GM18498 (cell line): ENCODE measurements at regions not wholly inside any gene's neighbourhood (a gene's known extent, or its start where the extent isn't known, plus 50 kb on each side); places are given as distances from the start of the nearest gene placed in this dataset.
A peak's percentile ranks its signal among the peaks of the same experiment; 100 is the strongest.
"Not testable (repeated sequence)": the region's sequence is repeated elsewhere in the genome, so short reads cannot be mapped to it uniquely, and the experiment has no call there.

Experiments used
- ATAC-seq: cut with Tn5 transposase; IDR thresholded peaks from one replicate; pipeline ENCODE4 v1.9.1; 2021; ENCODE audit warnings: mild to moderate bottlenecking, moderate library complexity; ENCODE audit not compliant: unreplicated experiment

DNA sequence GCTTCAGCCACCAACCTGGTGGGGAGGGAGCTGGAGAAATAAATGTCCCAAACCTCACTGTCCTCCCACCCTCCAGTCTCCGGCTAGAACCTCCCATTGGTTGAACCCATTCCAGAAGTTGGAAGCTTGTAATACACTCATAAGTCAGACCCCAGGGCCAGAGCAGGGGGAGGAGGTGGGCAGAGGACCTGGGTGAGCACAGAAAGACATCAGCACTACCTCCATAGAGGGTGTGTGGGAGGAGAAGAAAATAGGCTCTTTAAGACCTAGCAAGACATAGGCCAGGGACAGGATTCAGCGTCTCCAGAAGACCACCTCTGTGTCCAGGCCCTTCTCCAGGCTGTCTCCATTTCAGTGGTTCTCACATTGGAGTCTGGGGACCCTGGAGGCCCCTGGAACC is 73.3 kb upstream of the TOP1 start:
- no peak for ATAC-seq

DNA sequence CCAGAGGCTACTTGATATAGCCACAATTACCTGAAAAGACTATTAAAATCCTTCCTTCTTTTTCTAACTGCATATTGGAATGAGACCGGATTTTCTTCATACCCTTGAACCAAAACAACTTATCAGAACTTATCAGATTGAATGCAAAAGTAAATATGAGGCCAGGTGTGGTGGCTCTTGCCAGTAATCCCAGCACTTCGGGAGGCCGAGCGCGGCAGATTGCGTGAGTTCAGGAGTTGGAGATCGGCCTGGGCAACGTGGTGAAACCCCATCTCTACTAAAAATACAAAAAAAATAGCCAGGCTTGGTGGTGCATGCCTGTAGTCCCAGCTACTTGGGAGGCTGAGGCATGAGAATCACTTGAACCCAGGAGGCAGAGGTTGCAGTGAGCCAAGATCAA is 72.8 kb upstream of the TOP1 start:
- ATAC-seq = not testable (repeated sequence)

DNA sequence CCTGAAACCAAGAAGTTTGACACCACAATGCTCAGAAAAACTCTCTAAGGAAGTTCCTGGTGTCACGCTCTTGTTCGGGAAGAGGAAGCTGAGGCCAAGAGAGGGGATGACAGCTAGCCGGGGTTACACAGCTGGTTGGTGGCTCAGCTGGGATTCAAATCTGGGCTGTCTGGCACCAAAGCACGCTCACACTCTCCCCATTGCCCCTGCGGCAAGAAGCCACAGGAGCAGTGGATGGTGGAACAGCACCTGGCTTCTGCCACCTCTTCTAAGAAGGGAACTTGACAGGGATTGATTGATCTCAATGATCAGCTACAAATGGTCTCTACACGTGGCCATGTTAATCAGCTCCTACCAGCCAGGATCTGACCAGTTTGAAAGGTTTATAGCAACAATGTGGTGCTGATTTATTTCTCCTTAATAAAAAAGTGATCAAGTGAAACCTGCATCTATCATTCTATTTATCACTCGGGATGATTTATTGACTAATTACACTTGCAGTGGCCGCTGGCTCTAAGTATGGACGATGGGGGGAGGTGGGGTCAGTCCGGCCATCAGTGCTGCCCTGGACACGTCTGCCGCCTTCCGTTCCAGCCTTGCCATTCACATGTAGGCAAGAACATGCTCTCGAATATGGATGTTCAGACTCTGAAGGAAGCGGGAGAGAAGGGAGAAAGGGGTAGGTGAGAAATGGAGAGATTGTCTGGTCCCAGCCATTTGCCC is 71.9 kb upstream of the TOP1 start:
- ATAC-seq = no peak

DNA sequence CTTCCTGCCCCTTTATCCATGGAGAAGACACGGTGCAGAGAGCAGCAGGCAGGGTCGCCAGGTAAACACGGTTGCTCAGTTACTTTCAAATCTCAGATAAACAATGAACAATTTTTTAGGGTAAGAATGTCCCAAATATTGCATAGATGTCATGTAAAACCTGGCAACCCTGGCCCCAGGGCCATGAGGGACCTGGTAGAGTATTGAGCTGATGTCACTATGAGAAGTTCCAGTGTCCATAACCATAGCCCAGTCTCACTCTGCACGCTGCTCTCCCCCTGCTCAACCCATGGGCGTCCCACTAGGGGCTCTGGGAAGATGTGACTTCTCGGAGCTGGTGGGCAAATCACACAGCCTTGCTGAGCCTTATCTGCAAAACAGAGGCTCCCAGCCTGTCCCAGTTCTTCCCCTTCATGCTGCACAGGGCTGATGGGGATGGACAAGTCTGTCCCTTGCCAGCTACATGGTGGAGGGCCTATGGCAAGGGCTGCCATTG is 71.3 kb upstream of the TOP1 start:
- no peak for ATAC-seq

DNA sequence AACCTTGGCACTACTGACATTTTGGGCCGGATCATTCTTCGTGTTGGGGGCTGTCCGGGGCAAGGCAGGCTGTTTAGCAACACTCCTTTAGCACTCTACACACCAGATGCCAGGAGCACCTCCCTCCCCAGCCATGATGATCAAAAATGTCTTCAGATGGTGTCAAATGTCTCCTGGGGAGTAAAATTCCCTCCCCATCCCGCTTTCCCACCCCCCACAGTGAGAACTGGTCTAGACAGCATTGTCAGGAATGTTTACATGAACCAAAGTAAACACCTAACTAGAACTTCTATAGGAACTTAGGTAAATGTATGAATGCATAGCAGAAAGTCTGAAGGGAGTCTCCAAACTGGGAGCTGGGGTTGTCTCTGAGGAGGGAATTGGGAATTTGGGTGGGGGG is 70.0 kb upstream of the TOP1 start:
- no peak for ATAC-seq

DNA sequence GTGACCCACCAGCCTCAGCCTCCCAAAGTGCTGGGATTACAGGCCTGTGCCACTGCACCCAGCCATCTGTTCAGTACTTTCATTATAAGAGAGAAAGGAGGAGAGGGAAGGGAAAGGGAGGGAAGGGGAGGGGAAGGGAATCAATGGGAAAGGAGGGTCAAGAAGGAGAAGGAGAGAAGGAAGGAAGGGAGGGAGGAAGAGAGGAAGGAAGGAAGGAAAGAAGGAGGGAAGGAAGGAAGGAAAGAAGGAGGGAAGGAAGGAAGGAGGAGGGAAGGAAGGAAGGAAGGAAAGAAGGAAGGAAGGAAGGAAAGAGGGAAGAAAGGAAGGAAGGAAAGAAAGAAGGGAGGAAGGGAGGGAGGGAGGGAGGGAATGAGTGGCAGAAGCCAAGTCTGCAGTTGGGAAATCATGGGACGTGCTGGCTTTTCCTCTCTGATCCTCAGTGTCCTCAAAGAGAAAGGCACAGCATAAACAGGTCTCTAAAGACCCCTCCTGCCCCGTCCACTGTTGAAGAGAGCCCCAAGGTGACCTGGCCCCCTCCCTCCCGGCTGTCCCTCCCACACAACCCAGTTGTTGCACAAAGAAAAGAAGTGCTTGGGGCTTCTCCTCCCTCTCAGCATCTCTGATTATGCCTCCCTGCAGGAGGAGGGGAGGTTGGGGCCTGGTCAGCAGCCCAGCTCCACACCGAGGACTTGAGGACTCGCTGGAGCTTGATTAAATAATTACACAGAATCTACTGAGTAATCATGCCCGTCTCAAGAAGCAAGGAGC is 69.1 kb upstream of the TOP1 start:
- ATAC-seq = no peak

DNA sequence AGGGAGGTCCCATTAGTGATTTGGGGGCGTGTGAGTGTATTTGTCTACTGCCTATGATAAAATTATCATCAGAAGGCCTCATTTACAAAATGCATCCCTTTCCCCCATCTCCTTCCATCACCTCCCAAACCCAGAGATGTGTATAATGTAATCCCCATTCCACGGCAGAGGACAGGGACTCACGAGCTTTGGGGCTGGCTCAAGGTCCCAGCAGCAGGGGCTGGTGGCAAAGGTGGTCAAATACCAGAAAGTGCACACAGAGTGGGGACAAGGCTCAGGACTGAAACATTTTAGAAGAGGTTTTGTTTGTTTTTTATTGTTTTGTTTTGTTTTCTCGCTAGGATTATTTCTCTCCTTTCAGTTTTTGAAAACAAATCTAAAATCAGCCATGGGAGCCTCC is 68.5 kb upstream of the TOP1 start:
- ATAC-seq = no peak

DNA sequence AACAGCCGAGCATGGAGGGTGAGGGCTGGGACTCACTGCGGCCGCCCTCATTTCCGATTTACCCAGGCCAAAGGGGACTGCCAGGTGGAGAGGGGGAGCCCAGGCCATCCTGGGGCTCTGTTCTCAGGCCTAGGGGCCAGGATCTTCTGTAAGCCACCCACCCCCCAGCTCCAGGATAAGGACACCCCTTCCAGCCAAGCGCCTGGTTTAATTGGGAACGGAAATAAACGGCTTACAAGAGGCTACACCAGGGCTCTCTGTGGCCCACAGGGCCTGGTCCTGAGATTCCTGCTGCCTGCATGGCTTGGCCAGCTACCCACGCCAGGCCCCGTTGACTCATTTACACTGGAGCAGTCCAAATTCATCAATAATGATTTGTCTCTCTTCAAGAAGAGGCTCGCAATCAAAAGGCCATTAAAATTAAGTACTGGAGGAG is 68.1 kb upstream of the TOP1 start:
- ATAC-seq = no peak

DNA sequence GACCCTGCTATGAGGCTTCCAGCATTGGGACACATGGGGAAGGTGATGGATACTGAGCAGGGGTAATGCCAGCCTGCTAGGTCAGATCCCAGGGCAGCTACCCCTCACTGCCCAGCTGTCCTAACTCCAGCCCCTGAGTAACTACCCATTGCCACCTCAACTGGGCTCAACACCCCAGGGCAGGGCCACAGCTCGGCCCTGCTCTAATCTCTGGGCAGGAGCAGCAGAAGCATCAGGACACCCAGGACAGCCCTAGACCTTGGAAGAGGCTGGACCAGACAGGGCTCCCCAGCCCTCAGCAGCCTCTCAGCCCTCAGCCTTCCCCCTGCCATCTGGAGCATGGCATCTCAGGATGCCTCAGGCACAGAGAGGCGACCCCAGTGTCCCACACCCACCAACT is 67.4 kb upstream of the TOP1 start:
- ATAC-seq = no peak

DNA sequence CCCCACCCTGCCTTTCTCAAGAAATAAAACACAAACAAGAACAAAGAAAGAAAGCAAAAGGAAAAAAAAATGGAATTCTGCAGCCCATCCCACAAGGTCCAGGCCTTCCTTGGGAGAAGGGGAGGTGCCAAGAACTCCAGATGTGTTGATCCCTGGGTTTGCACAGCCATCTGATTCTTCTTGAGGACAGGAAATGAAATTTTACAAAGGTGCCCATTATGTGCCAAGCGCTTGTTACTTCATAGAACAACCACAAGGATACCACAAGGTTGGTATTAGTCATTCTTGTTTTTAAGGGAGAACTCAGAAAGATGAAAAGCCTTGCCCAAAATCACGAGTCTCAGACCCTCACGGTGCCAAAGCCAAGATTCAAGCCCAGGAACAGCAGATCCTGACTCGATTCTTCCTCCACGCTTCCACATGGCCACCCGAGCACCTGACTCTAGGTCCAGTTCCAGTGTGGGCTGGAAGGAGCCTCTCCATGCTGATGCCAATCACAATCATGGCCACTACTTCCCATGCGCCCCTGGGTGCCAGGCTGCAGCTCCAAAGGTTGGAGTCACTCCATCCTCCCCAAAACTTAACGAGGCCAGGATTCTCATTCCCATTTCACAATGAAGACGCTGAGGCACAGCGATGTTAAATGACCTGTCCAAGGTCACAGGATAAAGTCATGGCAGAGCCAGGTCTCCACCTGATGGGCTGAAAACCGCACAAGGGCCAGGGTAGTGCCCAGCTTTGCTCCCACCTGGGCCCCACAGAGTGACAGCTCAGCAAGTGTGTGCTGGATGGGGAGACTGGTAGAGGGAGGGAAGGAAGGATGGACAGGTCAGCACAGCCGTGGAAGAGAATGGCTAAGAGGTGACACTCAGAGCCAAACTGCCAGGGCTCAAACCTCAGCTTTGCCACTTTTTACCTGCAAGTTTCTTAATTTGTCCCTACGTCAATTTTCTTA is 66.7 kb upstream of the TOP1 start:
- no peak for ATAC-seq

DNA sequence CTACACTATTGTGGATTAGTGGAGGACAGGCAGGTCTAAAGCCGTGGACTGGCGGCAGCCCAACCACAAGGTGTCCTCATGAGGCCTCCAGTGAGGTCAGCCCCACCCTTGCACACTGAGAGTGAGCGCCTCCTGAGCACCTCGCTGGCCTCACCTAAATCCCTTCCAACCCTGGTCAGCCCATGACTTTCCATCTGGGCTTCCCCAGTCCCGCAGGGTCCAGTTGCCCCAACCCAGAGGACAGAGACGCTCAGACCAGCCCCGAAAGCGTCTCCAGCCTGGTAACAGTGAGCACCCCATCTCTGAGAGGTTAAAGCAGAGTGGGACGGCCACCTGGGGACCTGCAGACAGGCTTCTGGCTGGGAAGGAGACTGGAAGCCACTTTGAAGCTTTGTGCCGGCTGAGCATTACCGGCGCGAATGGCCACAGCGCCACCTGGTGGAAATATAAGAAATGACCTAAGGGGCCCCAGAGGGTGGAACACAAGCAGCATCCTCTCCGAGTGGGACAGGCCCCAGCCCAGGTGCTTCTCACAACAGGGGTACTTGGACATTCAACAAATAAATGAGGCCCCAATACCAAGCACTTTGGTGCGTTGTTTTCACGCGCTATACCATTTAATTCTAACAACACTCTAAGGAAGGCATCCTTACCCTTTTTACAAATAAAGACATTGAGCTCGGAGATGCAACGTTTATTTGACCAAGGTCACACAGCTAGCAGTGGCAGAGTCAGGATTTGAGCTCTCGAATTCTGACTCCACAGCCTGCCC is 65.7 kb upstream of the TOP1 start:
- peak; percentile 64 for ATAC-seq

DNA sequence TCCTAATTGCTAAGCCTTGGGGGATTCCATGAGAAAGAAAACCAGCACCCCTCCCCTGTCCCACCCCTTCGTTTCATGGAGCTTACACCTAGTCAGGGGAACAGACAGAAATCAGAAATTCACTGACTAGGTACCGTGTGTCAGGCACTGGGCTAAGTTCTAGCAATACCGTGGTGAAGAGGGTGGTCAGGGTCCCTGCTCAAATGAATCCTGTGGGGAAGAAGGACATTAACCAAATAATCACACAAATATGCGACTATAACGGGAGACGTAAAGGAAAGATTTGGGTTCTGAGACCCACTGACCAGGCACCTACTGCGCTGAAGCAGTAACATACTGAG is 65.1 kb upstream of the TOP1 start:
- ATAC-seq = no peak

DNA sequence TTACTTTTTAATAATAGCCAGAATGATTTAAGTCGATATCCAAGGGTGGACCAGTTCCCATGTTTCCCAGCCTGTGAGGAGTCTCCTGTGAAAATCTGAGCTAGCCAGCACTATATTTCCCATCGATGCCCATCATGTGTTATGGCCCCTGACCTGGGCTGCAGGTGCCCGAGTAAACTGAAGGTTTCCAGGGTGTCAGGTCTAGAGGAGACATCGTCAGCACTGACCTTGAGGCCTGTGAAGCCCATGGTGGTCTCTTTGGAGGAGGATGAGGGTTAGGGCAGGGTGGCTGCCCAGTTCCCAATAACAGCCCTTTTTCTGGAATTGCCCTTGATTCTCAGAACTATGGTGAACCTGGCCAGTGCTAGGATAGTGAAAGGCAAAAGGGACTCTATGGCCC is 63.0 kb upstream of the TOP1 start:
- ATAC-seq = no peak

DNA sequence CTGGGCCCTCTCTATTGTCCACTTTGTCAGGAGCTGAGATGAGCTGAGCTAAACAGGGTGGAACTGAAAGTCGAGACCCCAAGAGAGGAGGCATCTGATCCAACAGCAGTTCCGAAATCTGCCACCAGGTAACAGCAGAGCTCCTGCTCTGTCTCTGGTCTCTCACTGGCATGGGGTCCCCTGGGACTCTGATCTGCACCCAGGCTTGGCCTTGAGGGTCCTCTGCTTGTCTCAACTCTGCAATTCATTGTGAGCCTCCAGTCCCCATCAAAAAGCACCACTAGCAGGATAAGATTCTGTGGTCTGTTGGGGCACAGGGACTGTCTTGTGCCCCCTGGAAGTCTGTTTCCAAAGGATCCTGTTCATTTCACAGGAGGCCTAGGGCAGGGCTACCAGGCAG is 62.5 kb upstream of the TOP1 start:
- ATAC-seq = no peak

DNA sequence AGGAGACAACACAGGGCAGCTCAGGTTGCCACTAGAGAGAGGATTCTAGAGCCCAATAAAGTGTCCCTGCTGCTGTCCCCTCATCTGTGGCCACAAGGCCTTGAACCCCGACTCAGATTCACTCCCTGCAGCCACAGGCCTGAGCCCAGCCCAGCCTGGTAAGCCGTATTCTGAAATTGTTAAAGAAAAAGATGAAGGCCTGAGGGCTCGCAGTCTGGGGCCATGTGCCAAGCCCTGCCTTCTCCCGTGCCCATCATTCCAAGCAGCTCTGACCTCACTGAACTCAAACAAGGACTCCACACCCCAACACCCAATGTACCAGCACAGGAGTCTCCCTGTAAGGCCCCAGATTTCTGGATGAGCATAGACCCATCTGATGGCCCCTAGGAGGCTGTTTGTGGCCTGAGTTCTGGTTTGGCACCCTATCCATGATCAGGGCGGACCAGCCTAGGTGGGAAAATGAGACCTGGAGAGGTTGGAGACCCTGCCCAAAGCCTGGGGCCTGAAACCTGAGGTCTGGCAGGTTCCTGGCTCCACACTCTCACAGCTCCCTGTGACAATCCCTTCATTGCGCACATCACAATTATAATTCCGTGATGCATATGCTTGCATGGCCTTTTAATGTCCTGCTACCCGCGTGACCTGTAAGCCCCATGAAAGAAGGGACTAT is 62.0 kb upstream of the TOP1 start:
- ATAC-seq = no peak

DNA sequence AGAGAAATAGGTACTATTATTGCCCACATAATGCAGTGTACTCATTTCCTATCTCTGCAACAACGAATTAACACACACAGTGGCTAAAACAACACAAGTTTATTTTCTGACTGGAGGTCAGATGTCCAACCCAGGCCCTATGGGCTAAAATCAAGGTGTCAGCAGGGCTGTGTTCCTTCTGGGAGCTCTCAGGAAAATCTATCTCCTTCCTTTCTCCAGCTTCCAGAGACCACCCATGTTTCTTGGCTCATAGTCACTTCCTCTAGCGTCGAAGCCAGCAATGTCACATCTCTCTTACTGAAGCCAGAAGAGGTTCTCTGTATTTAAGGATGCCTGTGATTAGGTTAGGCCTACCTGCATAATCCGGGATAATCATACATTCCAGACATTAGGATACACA is 60.9 kb upstream of the TOP1 start:
- ATAC-seq = no peak

DNA sequence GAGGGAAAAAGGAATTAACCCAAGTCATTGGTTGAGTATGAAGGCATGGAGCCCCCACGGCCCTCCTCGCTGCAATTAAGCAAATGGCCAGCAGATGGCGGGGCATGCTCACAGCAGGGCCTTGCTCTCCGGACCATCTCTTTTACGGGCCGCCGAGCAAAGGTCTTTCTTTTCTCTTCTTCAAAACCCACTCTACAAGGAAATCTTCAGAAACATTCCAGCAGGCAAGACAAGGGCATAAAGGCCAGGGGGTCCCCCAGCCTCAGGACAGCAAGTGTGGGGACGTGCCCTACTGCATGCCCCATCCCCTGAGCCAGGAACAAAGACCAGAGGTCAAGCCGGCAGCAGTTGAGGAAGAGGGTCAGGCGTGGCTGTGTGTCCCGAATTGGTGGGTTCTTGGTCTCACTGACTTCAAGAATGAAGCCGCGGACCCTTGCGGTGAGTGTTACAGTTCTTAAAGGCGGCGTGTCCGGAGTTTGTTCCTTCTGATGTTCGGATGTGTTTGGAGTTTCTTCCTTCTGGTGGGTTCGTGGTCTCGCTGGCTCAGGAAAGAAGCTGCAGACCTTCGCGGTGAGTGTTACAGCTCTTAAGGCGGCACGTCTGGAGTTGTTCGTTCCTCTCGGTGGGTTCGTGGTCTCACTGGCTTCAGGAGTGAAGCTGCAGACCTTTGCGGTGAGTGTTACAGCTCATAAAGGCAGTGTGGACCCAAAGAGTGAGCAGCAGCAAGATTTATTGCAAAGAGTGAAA is 59.6 kb upstream of the TOP1 start:
- ATAC-seq = peak; percentile 88

DNA sequence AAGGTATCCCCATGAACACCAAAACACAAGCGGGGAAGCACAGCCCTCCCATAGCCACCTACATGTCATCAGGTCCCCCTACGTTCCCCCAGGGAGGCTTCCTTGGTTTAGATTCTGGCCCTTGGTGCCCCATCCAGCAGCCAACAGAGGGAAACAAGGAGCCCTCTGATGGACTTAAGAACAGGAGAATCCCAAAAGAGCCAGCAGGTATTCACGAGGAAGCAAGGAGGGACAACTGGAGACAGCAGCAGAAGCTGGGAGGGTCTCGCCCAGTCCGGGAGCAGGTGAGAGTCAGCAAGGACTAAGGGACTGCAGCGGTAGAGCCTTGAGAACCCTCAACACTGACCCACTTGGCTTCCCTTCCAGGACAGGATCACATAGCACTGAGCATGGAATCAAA is 58.4 kb upstream of the TOP1 start:
- no peak for ATAC-seq

DNA sequence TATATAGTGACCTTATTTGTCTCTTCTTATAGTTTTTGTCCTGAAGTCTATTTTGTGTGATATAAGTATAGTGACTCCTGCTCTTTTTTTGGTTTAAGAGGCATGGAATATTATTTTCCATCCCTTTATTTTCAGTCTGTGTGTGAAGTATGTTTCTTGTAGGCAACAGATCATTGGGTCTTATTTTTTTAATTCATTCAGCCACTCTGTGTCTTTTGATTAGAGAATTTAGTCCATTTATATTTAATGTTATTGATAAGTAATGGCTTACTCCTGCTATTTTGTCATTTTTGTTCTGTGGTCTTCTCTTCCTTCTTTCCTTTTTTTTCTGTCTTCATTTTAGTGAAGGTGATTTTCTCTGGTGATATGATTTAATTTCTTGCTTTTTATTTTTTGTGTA is 51.4 kb upstream of the TOP1 start:
- no peak for ATAC-seq
